ENCODE measurements at regions not wholly inside any gene's neighbourhood (a gene's known extent, or its start where the extent isn't known, plus 50 kb on each side); places are given as distances from the start of the nearest gene placed in this dataset.

- TF ChIP-seq CTCF (IDR thresholded peaks at IDR 0.05) (no peak), POLR2A (IDR thresholded peaks at IDR 0.05) (no peak), EP300 (IDR thresholded peaks at IDR 0.05) (no peak)
Observed at GRCh38 chr2:180739070-180739469, 241.3 kb upstream of the UBE2E3 start.
